Retinal pigment epithelial cell (primary cell): ENCODE measurements at regions not wholly inside any gene's neighbourhood (a gene's known extent, or its start where the extent isn't known, plus 50 kb on each side); places are given as distances from the start of the nearest gene placed in this dataset.

Experiments used
- DNase-seq: peaks from one replicate; pipeline ENCODE4 v3.0.0-alpha.2; 2010; ENCODE audit warnings: low read depth
- H3K4me3 ChIP-seq: 2 replicates; pipeline ENCODE4 v1.5.1; 2011; ENCODE audit warnings: mild to moderate bottlenecking, low read length, control low read depth, moderate library complexity
- TF ChIP-seq, protein P1 (sequence below): conservative IDR thresholded peaks from 2 replicates; pipeline ENCODE4 v1.5.1; 2011; ENCODE audit warnings: low read depth, low read length, control low read depth, inconsistent platforms

DNA sequence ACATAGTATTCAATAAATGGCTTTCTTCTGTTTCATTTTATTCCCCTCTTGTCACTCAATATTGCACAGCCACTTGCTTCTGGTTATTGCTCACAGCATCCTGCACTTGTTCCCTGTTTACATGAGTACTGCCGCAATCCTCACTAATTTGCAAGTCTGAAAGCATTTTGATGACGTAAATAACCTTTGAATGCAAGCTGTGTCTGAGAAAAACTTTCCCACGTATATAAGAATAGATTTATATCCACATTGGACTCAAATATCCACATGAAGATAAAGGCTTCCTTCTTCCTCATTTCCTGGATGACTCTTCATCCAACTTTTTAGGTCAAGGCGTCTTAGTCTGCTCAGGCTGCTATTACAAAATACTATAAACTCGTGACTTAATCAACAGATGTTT is 88.2 kb upstream of the DAP start:
- DNase-seq, result no peak
- TF ChIP-seq, protein P1, sequence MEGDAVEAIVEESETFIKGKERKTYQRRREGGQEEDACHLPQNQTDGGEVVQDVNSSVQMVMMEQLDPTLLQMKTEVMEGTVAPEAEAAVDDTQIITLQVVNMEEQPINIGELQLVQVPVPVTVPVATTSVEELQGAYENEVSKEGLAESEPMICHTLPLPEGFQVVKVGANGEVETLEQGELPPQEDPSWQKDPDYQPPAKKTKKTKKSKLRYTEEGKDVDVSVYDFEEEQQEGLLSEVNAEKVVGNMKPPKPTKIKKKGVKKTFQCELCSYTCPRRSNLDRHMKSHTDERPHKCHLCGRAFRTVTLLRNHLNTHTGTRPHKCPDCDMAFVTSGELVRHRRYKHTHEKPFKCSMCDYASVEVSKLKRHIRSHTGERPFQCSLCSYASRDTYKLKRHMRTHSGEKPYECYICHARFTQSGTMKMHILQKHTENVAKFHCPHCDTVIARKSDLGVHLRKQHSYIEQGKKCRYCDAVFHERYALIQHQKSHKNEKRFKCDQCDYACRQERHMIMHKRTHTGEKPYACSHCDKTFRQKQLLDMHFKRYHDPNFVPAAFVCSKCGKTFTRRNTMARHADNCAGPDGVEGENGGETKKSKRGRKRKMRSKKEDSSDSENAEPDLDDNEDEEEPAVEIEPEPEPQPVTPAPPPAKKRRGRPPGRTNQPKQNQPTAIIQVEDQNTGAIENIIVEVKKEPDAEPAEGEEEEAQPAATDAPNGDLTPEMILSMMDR, result no peak

DNA sequence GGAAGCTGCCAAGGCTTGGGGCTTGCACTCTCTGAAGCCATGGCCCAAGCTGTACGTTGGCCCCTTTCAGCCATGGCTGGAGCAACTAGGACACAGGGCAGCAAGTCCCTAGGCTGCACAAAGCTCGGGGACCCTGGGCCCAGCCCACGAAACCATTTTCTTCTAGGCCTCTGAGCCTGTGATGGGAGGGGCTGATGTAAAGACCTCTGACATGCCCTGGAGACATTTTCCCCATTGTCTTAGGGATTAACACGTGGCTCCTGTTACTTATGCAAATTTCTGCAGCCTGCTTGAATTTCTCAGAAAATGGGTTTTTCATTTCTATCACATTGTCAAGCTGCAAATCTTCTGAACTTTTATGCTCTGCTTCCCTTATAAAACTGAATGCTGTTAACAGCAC is 83.0 kb upstream of the DAP start:
- TF ChIP-seq, protein P1, result no peak
- DNase-seq, result no peak
- H3K4me3 ChIP-seq, result no peak overlapping the region

More for the DNA sequence above, 88.2 kb upstream of the DAP start:
- H3K4me3 ChIP-seq, result no peak overlapping the region

DNA sequence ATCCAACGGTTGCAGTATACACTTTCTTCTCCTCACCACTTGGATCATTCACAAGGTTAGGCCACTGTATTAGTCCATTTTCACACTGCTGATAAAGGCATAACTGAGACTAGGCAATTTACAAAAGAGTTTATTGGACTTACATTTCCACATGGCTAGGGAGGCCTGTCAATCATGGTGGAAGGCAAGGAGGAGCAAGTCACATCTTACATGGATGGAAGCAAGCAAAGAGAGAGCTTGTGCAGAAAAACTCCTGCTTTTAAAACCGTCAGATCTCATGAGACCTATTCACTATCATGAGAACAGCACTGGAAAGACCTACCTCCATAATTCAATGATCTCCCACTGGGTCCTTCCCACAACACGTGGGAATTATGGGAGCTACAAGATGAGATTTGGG is 81.8 kb upstream of the DAP start:
- no peak for DNase-seq
- TF ChIP-seq, protein P1, result no peak
- H3K4me3 ChIP-seq, result no peak overlapping the region

DNA sequence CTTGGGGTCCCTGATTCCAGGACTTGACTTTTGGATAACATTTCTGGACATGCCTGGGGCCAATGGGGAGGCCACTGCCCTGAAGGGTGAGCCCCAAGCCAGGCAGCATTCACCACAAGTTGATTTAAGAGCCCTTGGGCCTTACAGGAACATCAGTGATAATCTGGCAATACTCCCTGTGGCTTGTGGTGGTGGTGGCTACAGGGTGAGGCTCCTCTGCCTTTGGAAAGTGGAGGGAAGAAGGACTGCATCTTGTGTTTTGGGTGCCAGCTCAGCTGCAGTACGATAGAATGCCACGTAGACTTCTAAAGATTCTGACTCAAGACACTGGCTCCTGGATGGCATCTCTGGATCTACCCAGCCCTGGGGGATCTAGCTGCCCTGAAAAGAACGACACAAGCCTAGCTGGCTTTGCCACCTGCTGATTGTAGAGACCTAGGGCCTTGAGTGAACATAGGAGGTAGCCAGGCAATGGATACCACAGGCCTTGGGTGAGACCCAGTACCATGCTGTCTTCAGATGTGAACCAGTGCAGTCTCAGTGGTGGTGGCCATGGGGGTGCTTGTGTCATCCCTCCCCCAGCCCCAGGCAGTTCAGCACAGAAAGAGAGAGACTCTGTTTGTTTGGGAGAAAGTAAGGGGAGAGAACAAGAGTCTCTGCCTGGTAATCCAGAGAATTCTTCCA is 79.0 kb upstream of the DAP start:
- no peak for DNase-seq
- H3K4me3 ChIP-seq, result no peak overlapping the region
- TF ChIP-seq, protein P1, result no peak

DNA sequence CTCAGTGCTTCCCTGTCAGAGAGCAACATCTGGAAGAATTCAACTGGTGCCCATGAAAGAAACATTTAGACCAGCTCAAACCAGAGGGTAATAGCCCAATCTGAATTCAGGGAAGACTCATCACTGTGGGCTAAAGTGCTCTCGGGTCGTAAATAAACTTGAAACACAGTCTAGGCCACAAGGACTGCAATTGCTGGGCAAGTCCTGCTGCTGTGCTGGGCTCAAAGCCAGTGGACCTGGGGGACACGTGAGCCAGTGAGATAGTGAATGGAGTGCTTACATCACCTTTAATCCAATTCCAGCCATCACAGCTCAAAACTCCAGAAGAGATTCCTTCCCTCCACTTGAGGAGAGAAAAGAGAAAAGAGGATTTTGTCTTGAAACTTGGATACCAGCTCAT is 78.1 kb upstream of the DAP start:
- no peak for DNase-seq
- no peak overlapping the region for H3K4me3 ChIP-seq
- TF ChIP-seq, protein P1, result no peak

DNA sequence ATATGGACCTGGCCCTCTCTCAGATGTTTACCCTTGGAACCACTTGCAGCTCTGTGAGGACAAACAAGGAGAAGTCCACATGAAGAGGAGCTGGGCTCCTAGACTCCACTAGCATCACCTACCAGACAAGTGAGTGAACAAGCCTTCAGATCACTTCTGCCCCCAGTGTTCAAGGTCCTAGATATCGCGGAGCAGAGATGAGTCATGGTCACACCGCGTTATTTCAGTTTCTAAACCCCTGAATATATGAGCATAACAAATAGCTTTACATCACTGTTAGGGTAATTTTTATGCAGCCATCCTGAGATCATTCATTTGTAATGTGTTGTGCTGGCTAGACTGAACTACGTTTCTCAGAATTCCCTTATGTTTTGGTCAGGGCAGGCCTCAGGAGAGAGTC is 77.0 kb upstream of the DAP start:
- H3K4me3 ChIP-seq, result no peak overlapping the region
- TF ChIP-seq, protein P1, result no peak
- DNase-seq, result no peak

DNA sequence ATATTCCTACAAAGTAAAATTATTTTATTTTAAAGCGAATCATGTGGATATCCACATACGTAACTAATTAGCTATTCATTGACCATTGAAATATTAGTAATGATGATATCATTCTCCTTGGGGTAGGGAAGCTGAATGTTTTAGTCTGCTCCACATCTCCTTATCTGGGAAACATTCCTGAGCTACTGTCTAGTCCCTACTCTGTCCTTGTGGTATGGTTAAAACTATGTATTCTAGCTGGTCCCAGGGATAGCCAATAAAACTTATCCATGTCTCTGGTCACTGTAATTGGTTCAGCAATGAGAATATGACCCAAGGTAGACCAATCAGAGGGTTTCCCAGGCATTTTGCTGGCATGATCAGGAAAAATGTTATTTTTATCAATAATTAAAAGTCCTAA is 76.0 kb upstream of the DAP start:
- TF ChIP-seq, protein P1, result no peak
- H3K4me3 ChIP-seq, result no peak overlapping the region
- DNase-seq, result no peak
